H9 (cell line): ENCODE measurements at regions not wholly inside any gene's neighbourhood (a gene's known extent, or its start where the extent isn't known, plus 50 kb on each side); places are given as distances from the start of the nearest gene placed in this dataset.

Source experiments
- DNase-seq: peaks from one replicate; pipeline ENCODE4 v3.0.0-alpha.2; 2017
- H2AFZ ChIP-seq: one replicate; pipeline ENCODE4 v1.6.1; 2013; ENCODE audit warnings: mild to moderate bottlenecking, low read length, control low read depth, moderate library complexity
- H2AK5ac ChIP-seq: 2 replicates; pipeline ENCODE4 v1.6.1; 2013; ENCODE audit warnings: low read length, control low read depth, mixed read lengths; ENCODE audit not compliant: insufficient read length
- H2BK120ac ChIP-seq: one replicate; pipeline ENCODE4 v1.6.1; 2013; ENCODE audit warnings: low read depth, mild to moderate bottlenecking, low read length, control low read depth, inconsistent platforms; ENCODE audit not compliant: poor library complexity, severe bottlenecking
- H2BK12ac ChIP-seq: 2 replicates; pipeline ENCODE4 v1.6.1; 2013; ENCODE audit warnings: low read length, control low read depth, mixed read lengths, low read depth; ENCODE audit not compliant: insufficient read length
- H2BK15ac ChIP-seq: 2 replicates; pipeline ENCODE4 v1.6.1; 2013; ENCODE audit warnings: low read depth, low read length, control low read depth
- H2BK20ac ChIP-seq: one replicate; pipeline ENCODE4 v1.6.1; 2013; ENCODE audit warnings: low read depth, mild to moderate bottlenecking, low read length, control low read depth, inconsistent platforms; ENCODE audit not compliant: poor library complexity, severe bottlenecking
- H2BK5ac ChIP-seq: 2 replicates; pipeline ENCODE4 v1.6.1; 2013; ENCODE audit warnings: low read length, control low read depth, mixed read lengths; ENCODE audit not compliant: insufficient read length
- H3K14ac ChIP-seq: 2 replicates; pipeline ENCODE4 v1.6.1; 2013; ENCODE audit warnings: low read length, control low read depth; ENCODE audit not compliant: insufficient read depth
- H3K18ac ChIP-seq: 2 replicates; pipeline ENCODE4 v1.6.1; 2013; ENCODE audit warnings: low read depth, mild to moderate bottlenecking, mixed read lengths, low read length, control low read depth; ENCODE audit not compliant: insufficient read length
- H3K23ac ChIP-seq: 2 replicates; pipeline ENCODE4 v1.6.1; 2013; ENCODE audit warnings: low read length, control low read depth, mixed read lengths, low read depth; ENCODE audit not compliant: insufficient read length
- H3K23me2 ChIP-seq: 2 replicates; pipeline ENCODE4 v1.6.1; 2013; ENCODE audit warnings: low read depth, mild to moderate bottlenecking, mixed read lengths, low read length, control low read depth; ENCODE audit not compliant: insufficient read length, poor library complexity, severe bottlenecking
- H3K27ac ChIP-seq: 2 replicates; pipeline ENCODE4 v1.5.1; 2013; ENCODE audit warnings: low read length, control low read depth, mixed read lengths, low read depth; ENCODE audit not compliant: insufficient read length
- H3K27me3 ChIP-seq: 2 replicates; pipeline ENCODE4 v1.6.1; 2013; ENCODE audit warnings: low read length, control low read depth, inconsistent platforms; ENCODE audit not compliant: insufficient read depth
- H3K4ac ChIP-seq: 2 replicates; pipeline ENCODE4 v1.6.1; 2013; ENCODE audit warnings: low read depth, mild to moderate bottlenecking, control low read depth, inconsistent platforms, low read length, moderate library complexity
- H3K4me1 ChIP-seq: 2 replicates; pipeline ENCODE4 v1.6.1; 2013; ENCODE audit warnings: low read length, control low read depth, inconsistent platforms; ENCODE audit not compliant: insufficient read depth
- H3K4me2 ChIP-seq: 2 replicates; pipeline ENCODE4 v1.6.1; 2013; ENCODE audit warnings: low read length, control low read depth, mixed read lengths; ENCODE audit not compliant: insufficient read length, insufficient read depth
- H3K56ac ChIP-seq: 2 replicates; pipeline ENCODE4 v1.6.1; 2013; ENCODE audit warnings: low read depth, mild to moderate bottlenecking, mixed read lengths, low read length, control low read depth; ENCODE audit not compliant: insufficient read length
- H3K79me1 ChIP-seq: 2 replicates; pipeline ENCODE4 v1.6.1; 2013; ENCODE audit warnings: low read depth, mild to moderate bottlenecking, moderate library complexity, low read length, control low read depth, inconsistent platforms; ENCODE audit not compliant: insufficient read depth, poor library complexity, severe bottlenecking
- H3K79me2 ChIP-seq: 2 replicates; pipeline ENCODE4 v1.6.1; 2013; ENCODE audit warnings: low read length, control low read depth, inconsistent platforms; ENCODE audit not compliant: insufficient read depth
- H3K9ac ChIP-seq: 2 replicates; pipeline ENCODE4 v1.6.1; 2013; ENCODE audit warnings: low read length, control low read depth, mixed read lengths; ENCODE audit not compliant: insufficient read length; ENCODE audit errors: extremely low read depth
- H3K9me3 ChIP-seq: one replicate; pipeline ENCODE4 v1.6.1; 2013; ENCODE audit warnings: low read depth, low read length, inconsistent platforms; ENCODE audit not compliant: control insufficient read depth
- H3T11ph ChIP-seq: one replicate; pipeline ENCODE4 v1.6.1; 2013; ENCODE audit warnings: mild to moderate bottlenecking, low read length, control low read depth, inconsistent platforms
- H4K20me1 ChIP-seq: one replicate; pipeline ENCODE4 v1.6.1; 2013; ENCODE audit not compliant: control insufficient read depth, insufficient read length, insufficient read depth
- H4K5ac ChIP-seq: 2 replicates; pipeline ENCODE4 v1.6.1; 2013; ENCODE audit warnings: low read depth, mild to moderate bottlenecking, mixed read lengths, low read length, control low read depth; ENCODE audit not compliant: insufficient read length
- H4K8ac ChIP-seq: replicated peaks from 2 replicates; pipeline ENCODE4 v1.6.1; 2013; ENCODE audit warnings: low read length, control low read depth, mixed read lengths, low read depth; ENCODE audit not compliant: insufficient read length
- H4K91ac ChIP-seq: 2 replicates; pipeline ENCODE4 v1.6.1; 2013; ENCODE audit warnings: low read depth, mild to moderate bottlenecking, moderate library complexity, mixed read lengths, low read length, control low read depth; ENCODE audit not compliant: insufficient read length
- H3K27ac Mint-ChIP-seq, 3 experiments: 2 replicates in 2 of 3; 3 replicates in 1 of 3; pipeline ENCODE4 v1.8.0; 2020 to 2021; ENCODE audit warnings: mixed read lengths in 3 of 3, mild to moderate bottlenecking in 1 of 3, moderate library complexity in 1 of 3
- H3K27me3 Mint-ChIP-seq: 2 replicates; pipeline ENCODE4 v1.8.0; 2021; ENCODE audit warnings: low read depth, mild to moderate bottlenecking, moderate library complexity, mixed read lengths
- H3K36me3 Mint-ChIP-seq, 3 experiments: 2 replicates in 2 of 3; 3 replicates in 1 of 3; pipeline ENCODE4 v1.8.0; 2020 to 2021; ENCODE audit warnings: low read depth in 3 of 3, mixed read lengths in 3 of 3; ENCODE audit not compliant: insufficient read depth in 1 of 3
- H3K4me1 Mint-ChIP-seq, 2 experiments: 2 replicates each; pipeline ENCODE4 v1.8.0; 2020; ENCODE audit warnings: mixed read lengths in 2 of 2
- H3K4me3 Mint-ChIP-seq, 2 experiments: 2 replicates in 1 of 2; 3 replicates in 1 of 2; pipeline ENCODE4 v1.8.0; 2020 to 2021; ENCODE audit warnings: mild to moderate bottlenecking in 2 of 2, mixed read lengths in 2 of 2, moderate library complexity in 1 of 2
- H3K9me3 Mint-ChIP-seq, 2 experiments: 2 replicates in 1 of 2; 3 replicates in 1 of 2; pipeline ENCODE4 v1.8.0; 2020; ENCODE audit warnings: mild to moderate bottlenecking in 2 of 2, mixed read lengths in 2 of 2, moderate library complexity in 1 of 2
- WGBS: extraction: QIAGEN DNeasy Blood & Tissue Kit; methylation state at CpG from one replicate; pipeline ENCODE4 v1.1.7; 2013; ENCODE audit warnings: missing lambda C conversion rate, low lambda C conversion rate, mixed read lengths; ENCODE audit not compliant: insufficient read length; ENCODE audit errors: extremely low coverage; 5-methylcytosine and 5-hydroxymethylcytosine counted together
- TF ChIP-seq, protein P1 (sequence below): fragments of 200-600 bp; sonication (generic); conservative IDR thresholded peaks from 3 replicates; pipeline ENCODE4 v1.8.0; 2021; ENCODE audit warnings: antibody characterized with exemption, mild to moderate bottlenecking

DNA sequence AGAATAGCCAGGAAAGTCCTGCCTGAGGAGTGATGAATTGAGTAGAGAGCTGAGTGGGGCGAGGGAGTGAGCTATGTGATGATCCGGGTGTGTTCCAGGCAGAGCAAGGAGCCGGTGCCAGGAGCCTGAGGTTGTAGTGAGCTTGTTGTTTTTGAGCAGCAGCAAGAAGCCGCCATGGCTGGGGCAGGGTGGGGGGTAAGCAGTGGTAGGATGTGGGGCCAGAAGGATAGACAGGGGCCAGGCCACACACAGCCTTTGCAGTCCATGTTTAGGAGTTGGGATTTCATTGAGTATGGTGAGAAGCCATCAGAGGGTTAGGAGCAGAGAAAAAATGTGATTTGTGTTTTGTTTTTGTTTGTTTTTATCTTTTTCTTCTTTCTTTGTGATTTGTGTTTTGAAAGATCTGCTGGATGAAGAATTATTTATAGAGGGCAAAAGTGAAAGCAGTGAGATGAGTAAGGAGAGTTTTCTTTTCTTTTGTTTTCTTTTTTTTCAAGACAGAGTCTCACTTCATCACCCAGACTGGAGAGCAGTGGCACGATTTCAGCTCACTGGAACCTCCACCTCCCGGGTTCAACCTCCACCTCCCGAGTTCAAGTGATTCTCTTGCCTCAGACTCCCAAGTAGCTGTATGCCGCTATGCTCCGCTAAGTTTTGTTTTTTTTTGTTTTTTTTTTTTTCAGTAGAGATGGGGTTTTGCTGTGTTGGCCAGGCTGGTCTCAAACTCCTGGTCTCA lies 92.3 kb upstream of the BCAT1 start:
- H3K27ac Mint-ChIP-seq: peak overlapping the region in 1 of 3 experiments; percentile 8; a peak in 2 of 7 replicates
- no peaks in the 10 kb centered on the region for H3K79me2 ChIP-seq
- no peak overlapping the region for H3T11ph ChIP-seq
- H3K27ac ChIP-seq: no peak overlapping the region
- H3K79me1 ChIP-seq: no peaks in the 10 kb centered on the region
- DNase-seq: no peak
- H3K4me3 Mint-ChIP-seq: no peak overlapping the region
- no peak overlapping the region for H3K4ac ChIP-seq
- H2BK15ac ChIP-seq: no peak overlapping the region
- no peak overlapping the region for H3K56ac ChIP-seq
- no peaks in the 10 kb centered on the region for H3K27me3 ChIP-seq
- H4K20me1 ChIP-seq: no peaks in the 10 kb centered on the region
- H2BK20ac ChIP-seq: no peak overlapping the region
- no peaks in the 10 kb centered on the region for H3K9me3 ChIP-seq
- no peak overlapping the region for H3K9ac ChIP-seq
- peaks cover 7 to 8% of the 10 kb centered on the region in 2 experiments for H3K9me3 Mint-ChIP-seq
- no peak overlapping the region for H2AK5ac ChIP-seq
- H4K5ac ChIP-seq: no peak overlapping the region
- no peak overlapping the region for H3K18ac ChIP-seq
- H2BK12ac ChIP-seq: no peak overlapping the region
- no peak overlapping the region for H3K4me2 ChIP-seq
- H3K23me2 ChIP-seq: no peaks in the 10 kb centered on the region
- no peak overlapping the region for H4K8ac ChIP-seq
- peaks cover 4 to 5% of the 10 kb centered on the region in 2 experiments; a peak in 2 of 4 replicates for H3K4me1 Mint-ChIP-seq
- no peak overlapping the region for H2AFZ ChIP-seq
- no peak overlapping the region for H2BK5ac ChIP-seq
- TF ChIP-seq, protein P1, sequence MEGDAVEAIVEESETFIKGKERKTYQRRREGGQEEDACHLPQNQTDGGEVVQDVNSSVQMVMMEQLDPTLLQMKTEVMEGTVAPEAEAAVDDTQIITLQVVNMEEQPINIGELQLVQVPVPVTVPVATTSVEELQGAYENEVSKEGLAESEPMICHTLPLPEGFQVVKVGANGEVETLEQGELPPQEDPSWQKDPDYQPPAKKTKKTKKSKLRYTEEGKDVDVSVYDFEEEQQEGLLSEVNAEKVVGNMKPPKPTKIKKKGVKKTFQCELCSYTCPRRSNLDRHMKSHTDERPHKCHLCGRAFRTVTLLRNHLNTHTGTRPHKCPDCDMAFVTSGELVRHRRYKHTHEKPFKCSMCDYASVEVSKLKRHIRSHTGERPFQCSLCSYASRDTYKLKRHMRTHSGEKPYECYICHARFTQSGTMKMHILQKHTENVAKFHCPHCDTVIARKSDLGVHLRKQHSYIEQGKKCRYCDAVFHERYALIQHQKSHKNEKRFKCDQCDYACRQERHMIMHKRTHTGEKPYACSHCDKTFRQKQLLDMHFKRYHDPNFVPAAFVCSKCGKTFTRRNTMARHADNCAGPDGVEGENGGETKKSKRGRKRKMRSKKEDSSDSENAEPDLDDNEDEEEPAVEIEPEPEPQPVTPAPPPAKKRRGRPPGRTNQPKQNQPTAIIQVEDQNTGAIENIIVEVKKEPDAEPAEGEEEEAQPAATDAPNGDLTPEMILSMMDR: no peak
- H2BK120ac ChIP-seq: no peak overlapping the region
- H3K23ac ChIP-seq: no peak overlapping the region
- no peaks in the 10 kb centered on the region; the same call in 1 of the 2 replicates for H3K4me1 ChIP-seq
- H4K91ac ChIP-seq: no peak overlapping the region
- no peaks in the 10 kb centered on the region for H3K27me3 Mint-ChIP-seq
- WGBS: no CpG with 5 or more reads among the region's 9 CpGs
- peaks cover 0 to 9% (median 0%) of the 10 kb centered on the region in 3 experiments; a peak in 2 of 7 replicates for H3K36me3 Mint-ChIP-seq
- H3K14ac ChIP-seq: no peak overlapping the region
